Fibroblast of mammary gland (primary cell): ENCODE measurements at regions not wholly inside any gene's neighbourhood (a gene's known extent, or its start where the extent isn't known, plus 50 kb on each side); places are given as distances from the start of the nearest gene placed in this dataset.

Source experiments
- DNase-seq: peaks from one replicate; pipeline ENCODE4 v3.0.0-alpha.2; 2010; ENCODE audit warnings: low read depth
- H3K4me3 ChIP-seq: 2 replicates; pipeline ENCODE4 v1.5.1; 2011; ENCODE audit warnings: low read depth, mild to moderate bottlenecking, low read length, moderate library complexity; ENCODE audit not compliant: control insufficient read depth
- CTCF ChIP-seq: conservative IDR thresholded peaks from 2 replicates; pipeline ENCODE4 v1.5.1; 2011; ENCODE audit warnings: low read depth, low read length, inconsistent platforms; ENCODE audit not compliant: control insufficient read depth, insufficient read depth

GRCh38 chr18:78566720-78567119, 412.9 kb upstream of the SALL3 start:
- TF ChIP-seq CTCF: no peak
- no peak overlapping the region for H3K4me3 ChIP-seq
- no peak for DNase-seq

- no peak for DNase-seq
- no peak for TF ChIP-seq CTCF
- H3K4me3 ChIP-seq: no peak overlapping the region
Observed at GRCh38 chr18:78571063-78571785, 408.4 kb upstream of the SALL3 start.

GRCh38 chr18:78571831-78572347, 407.7 kb upstream of the SALL3 start:
- TF ChIP-seq CTCF: no peak
- DNase-seq: no peak
- H3K4me3 ChIP-seq: no peak overlapping the region

- no peak overlapping the region for H3K4me3 ChIP-seq
- DNase-seq: no peak
- TF ChIP-seq CTCF: no peak
Observed at GRCh38 chr18:78573773-78574172, 405.8 kb upstream of the SALL3 start.

- no peak for DNase-seq
- no peak for TF ChIP-seq CTCF
- H3K4me3 ChIP-seq: no peak overlapping the region
Observed at GRCh38 chr18:78576967-78577366, 402.7 kb upstream of the SALL3 start.

- DNase-seq: no peak
- no peak overlapping the region for H3K4me3 ChIP-seq
- TF ChIP-seq CTCF: no peak
Observed at GRCh38 chr18:78579449-78579848, 400.2 kb upstream of the SALL3 start.
